ENCODE measurements at regions not wholly inside any gene's neighbourhood (a gene's known extent, or its start where the extent isn't known, plus 50 kb on each side); places are given as distances from the start of the nearest gene placed in this dataset.

DNA sequence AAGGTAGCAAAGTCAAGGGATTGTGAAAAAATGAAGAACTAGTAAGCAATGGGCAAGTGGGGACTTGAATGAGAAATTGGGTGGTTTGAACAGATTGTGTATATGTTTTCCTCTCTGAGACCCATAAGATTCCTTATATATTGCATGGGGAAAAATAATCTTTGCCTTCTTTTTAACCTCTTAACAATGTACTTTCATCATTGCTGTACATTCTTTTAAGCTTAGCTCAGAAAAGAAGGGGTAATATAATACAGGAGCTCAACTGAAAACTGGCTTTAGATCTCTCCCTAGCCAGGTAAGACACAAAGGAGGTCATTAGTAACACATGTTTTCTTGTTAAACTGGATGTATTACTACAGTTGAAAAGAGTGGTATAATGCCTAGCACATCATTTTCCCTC is 287.2 kb downstream of the RNF144B start:
- DNase-seq: no peak

DNA sequence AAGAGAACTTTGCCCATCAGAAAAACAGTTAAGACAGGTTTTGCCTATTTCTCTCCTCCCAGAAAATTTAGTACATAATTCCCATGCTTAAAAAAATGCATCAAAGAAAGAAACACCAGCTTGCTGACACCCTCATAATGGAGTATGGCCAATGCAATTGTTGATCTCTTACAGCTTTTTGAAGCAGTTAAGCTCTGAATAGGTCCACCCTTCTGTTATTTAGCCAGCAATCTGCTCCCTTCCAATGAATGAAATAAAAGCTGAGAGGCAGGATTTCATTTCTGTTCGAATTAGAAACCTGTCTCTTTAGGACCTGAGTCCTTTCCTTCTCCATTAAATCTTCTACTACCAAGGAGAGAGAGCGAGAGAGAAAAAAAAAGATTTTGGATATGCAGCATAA is 288.7 kb downstream of the RNF144B start:
- DNase-seq: no peak

DNA sequence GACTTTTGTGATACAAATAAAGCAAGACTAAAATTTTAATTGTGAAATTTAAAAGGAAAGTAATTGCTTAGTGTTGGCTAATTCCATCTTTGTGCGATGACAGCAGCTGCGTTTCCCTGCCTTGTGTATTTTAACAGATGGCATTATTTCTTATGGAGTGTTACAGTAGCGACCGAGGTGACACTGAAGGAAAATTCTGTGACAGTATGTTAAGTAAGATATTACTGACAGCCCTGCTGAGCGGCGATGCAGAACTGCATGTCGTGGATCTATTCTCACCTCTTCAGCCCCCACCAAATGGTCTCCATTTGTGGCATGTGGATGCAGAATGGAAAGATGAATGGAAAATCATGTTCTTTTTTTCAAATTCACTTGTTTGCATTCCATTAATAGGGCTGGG is 289.4 kb downstream of the RNF144B start:
- DNase-seq: no peak

DNA sequence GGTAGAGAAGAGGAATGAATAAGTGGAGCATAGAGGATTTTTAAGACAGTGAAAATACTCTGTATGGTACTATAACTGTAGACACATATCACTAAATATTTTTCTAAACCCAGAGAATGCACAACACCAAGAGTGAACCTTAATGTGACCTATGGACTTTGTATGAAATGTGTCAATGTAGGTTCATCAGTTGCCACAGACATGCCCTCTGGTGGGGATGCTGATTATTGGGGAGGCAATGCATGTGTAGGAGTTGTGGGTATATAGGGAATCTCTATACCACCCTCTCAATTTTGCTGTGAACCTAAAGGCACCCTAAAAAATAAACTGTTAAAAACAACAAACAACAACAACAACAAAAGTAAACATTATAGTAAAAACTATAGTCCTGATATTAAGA is 293.7 kb downstream of the RNF144B start:
- no peak for DNase-seq

DNA sequence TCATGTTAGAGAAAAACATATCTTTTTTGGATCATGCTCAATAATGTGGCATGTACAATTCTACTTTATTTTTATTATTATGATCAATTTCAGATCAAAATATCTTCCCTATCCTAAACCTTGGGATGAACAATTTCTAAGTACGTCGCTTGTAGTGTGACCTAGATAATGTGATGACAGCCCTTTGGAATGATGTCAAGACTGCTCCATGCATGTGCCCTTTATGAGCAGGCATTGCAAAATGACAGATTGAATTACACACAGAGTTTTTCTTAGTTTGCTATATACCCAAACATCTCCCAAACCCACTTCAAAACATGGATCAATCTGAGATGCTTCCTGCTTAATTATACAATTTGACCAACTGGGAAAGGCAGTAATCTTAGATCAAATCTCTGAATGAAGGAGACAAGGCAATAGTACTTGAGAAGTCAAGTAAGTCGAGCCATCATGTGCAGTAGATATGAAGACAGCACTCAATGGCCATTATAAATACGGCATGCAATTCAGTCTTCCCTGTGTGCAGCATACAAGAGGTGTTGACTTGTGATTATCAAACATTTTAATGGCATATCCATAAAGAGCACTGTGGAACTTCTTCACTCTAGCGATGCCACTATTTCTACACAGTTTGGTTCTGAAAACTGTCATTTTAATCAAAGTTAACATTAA is 294.8 kb downstream of the RNF144B start:
- DNase-seq: no peak

DNA sequence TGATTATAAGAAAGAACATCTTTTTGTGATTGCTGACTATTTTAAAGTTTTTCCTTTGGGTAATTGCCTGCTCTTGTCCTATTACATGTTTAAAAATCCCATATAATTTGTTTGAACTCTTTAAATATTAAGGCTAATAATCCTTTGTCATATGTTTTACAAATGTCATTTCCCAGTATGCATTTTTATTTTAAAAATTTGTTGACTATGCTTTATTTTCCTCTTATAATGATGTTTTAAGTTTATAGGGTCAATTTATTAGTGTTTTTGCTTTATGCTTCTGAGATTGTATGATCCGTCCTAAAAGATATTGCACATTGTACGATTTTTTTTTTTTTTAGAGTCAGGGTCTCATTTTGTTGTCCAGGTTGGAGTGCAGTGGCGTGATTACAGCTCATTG is 297.2 kb downstream of the RNF144B start:
- DNase-seq: no peak

DNA sequence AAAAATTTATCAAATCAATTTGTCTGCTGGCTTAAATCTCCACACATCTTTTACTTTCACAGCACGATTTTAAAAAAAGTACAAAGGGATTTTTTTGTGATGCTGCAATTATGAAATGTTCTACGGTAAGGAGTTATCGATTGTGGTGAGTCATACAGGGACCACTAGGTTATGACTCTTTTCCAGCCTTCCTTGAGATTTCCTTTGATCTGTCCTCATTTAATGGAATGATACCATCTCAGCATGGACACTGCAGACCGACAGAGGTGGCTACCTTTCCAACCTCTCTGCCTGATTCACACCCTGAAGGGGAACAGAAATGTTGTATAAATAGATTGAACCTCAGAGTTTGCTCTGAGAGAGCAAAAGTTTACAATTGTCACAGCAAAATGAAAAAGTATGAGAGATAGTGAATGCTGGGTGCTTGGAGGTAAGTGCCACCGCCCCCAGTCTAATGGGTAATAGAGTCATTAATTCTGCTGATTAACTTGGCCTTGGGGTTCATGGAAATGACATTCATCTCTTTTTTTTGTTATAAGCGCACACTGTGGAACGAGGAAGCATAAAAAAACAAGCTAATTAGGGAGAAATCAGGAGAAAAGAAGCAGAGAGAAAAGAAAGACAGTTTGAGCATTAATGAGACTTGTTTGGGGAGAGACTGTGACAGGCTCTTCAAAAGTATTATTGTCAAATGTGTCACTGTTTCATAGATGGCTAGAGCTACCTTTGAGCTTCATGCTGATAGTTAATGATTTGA is 306.0 kb downstream of the RNF144B start:
- DNase-seq: no peak

DNA sequence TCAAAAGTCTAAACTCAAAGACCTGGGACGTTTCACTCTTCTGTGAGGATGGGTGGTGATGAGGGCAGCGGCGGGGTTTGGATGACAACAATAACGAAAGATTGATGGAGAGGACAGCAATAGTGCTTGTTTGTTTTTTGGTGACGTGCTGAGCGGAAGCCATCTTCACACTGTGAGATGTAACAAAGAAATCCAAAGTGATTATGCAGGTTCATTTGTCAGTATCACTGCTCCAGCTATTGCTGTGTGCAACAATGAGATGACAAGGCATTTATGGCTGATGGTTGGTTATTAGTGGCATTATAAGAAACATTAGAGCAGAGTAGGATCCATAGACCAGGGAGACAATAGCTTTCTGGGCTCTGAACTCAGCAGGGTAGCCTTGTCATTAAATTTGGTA is 306.7 kb downstream of the RNF144B start:
- DNase-seq: no peak

DNA sequence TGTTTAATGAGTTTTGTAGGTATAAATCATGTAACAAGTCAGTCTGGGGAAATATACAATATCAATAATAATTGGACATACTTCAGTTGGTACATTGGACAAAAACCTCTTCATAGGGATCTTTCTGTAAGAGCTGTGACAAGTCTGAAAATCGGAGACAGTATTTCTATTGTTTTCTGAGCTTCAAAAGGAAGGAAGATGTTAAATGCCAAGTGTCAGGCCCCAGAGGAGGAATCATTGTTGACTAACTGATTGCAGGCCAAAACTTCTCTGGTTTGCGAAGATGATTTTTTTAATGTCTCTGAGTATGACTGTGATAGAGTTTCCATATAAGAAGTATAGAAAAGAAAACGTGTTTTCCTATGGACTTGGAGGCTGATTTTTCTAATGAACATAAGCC is 316.4 kb downstream of the RNF144B start:
- DNase-seq: no peak

DNA sequence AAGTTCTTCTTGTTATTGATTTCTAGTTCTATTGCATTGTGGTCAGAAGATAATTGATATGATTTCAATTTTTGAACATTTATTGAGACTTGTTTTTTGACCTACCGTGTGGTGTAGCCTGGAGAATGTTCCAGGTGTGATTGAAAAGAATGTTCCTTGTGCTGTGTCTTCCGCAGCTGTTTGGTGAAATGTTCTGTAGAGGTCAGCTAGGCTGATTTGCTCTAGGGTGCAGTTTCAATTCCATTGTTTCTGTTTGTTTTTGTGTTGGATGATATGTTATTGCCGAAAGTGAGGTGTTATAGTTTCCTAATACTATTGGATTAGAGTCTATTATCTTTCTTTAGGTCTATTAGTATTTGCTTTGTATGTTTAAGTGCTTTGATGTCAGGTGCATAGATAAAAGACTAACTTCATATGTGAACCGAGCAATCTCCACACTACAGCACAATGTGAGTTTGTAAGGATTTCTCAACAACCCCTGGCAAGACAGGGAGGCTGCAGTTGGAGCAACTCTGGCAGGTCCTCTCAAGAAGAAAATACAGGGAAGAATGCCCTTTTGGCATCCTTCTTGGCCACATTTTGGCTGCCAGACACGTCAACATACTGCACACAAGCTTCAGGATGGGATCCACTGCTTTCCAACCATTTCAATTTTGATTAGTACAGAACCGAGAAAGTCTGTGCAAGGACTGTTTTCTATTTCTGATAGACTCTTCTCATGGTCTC is 320.7 kb downstream of the RNF144B start:
- no peak for DNase-seq

DNA sequence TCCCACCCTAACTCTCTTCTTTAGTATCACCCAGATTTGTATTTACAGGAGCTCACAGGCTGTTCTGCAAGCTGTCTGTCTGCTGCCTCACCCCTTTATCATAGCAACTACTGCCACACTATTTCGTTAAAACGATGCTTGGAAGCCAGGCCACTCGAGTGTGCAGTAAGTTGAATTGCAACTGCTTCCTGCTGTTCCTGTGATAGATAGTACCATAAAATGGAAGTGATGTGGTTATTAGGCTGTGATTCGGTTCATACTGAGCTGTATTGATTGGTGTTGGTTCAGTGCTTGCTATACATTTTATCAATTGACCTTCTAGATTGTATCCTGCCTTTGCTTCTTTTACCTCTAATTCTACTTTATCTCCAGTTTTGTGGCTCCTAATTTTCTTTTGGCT is 325.4 kb downstream of the RNF144B start:
- DNase-seq: no peak

DNA sequence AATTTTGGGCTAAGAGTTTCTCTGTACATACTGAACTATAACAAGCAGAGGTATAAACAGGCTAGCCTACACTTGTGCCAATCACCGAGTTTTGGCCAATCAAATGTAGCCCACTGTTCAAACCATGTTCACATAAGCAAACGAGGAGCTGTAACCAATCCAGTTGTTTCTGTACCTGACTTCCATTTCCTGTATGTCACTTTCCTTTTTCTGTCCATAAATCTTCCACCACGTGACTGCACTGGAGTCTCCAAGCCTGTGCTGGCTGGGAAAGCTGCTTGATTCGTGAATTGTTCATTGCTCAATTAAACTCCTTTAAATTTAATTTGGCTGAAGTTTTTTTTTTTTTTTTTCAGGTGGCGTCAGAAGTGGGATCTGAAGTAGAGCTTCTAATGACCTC is 332.9 kb downstream of the RNF144B start:
- no peak for DNase-seq

DNA sequence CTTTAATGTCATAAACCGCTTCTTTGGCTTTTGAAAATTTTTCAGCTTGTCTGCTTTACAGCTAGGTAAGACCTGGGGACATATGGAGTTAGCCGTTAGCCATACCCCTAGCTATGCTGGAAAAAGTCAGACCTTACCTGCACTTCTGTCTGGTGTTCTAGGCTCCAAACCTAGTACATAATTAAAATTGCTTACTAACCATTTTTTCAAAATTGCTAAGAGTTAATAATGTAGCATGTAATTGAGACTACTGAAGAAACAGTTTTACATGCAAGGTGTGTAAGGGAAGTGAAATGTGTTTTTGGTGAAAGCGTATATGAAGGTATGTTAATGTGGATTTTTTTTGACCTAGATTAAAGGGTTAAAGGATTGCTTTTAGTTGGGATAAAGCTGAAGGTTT is 336.9 kb downstream of the RNF144B start:
- no peak for DNase-seq

DNA sequence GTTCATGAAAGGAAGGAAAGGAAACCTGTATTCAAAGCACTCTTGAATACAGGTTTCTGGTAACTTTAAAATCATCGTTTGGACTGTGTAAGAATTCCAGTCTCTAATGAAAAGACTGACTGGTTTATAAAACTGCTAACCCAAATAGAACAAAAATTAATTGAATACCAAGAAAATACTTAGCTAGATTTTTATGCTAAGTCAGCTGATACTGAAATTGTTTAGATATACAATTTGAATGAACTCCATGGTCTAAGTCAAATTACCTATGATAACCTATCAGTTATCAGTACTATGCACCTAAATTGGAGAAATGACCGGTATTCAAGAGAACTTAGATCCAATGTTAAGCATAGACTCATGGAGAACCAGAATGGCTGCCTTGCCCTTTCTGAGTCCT is 338.3 kb downstream of the RNF144B start:
- DNase-seq: no peak

DNA sequence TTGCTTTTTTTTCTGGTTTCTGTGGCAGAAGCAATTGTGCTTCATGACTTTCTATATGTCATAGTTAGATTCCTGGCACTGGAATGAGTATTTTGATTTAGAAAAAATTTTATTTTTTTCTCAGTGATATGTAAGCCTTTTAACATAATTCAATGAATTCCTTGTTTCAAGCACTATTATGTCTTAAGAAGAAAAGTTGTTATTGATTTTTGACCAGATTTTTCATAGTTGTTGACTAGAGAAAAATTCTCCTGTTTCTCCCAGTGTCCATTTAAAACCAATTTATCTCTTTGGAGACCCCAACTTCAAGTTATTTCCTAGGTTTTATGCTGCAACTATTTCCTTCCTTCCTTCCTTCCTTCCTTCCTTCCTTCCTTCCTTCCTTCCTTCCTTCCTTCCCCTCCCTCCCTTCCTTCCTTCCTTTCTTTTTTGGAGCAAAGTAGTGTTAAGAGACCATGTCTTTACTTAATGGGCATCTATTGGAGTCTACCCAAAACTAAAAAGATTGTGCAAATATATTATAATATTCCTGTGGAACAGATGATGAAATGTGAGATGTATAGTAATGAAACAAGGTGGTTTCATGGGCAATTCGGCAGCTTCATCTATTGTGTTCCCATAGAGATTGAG is 346.9 kb downstream of the RNF144B start:
- DNase-seq: no peak

DNA sequence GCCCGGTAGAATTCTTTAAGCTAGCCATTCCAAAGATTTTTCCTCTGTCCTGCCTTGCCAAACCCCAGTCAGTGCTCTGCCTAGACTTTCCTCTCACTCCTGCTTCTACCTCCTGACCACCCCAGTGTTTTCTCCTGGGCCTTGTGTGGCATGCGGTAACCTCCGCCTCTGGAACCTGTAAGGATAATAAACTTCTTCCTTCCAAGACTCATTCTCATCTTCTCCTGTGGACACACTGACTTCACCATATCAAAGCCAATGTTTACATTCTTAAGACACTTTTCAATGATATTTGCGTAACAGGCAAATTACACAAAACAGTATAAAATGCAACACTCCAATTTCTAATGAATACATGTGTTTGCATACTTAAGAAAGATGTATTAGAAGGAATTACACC is 354.6 kb downstream of the RNF144B start:
- DNase-seq: no peak

DNA sequence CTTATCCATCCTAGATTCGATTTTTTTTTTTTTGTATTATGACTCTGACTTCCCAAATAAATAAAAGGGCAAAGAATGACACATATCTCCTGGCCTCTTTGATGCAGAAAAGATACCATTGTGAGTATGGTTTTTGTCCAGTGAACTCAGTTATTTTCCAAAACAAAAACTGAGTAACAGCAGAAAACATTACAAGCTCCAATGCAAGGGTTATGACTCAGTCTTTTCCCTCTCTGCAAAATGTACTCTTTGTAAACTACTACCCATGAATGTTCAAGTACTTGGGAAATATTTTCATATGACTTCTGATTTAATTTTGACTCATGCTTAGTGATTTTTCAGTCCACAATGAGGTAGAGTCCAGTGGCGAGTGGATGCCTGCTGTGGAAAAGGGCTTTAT is 355.3 kb downstream of the RNF144B start:
- DNase-seq: no peak

DNA sequence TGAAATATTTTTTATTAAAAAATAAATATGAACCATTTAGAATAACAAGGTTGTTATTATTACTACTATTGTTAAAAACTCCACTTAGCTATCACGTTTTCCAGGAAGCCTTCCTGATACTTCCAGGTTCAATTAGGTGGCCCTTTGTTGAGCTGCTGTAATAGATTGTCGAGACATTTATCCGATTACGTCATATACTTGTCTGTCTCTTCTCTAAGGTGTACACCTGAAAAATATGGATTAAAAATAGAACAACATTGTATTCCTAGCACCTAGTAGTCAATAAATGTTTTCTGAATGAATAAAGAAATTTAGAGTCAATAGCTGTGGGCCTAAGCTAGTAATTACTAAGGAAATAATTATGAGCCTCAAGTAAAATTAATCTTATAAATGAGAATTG is 359.6 kb downstream of the RNF144B start:
- DNase-seq: no peak

DNA sequence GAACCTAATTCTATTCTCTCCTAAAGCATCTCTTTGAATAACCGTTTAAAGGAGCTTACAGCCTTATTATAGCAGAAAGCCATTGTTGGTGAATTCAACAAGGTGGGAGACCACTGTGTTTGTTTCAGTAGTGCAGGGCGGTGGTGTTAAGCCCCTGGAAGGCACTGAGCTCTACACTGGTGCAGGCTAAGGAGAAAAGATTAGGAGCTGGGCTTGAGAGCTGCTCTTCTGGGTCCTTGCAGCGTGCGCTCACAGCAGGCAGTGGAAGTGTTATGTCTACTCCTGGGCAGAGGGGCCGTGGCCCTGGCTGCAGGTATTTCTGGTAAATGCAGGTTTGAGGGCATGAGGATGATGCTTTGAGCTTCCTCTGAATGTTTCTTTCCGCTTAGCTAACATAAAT is 361.2 kb downstream of the RNF144B start:
- DNase-seq: no peak

DNA sequence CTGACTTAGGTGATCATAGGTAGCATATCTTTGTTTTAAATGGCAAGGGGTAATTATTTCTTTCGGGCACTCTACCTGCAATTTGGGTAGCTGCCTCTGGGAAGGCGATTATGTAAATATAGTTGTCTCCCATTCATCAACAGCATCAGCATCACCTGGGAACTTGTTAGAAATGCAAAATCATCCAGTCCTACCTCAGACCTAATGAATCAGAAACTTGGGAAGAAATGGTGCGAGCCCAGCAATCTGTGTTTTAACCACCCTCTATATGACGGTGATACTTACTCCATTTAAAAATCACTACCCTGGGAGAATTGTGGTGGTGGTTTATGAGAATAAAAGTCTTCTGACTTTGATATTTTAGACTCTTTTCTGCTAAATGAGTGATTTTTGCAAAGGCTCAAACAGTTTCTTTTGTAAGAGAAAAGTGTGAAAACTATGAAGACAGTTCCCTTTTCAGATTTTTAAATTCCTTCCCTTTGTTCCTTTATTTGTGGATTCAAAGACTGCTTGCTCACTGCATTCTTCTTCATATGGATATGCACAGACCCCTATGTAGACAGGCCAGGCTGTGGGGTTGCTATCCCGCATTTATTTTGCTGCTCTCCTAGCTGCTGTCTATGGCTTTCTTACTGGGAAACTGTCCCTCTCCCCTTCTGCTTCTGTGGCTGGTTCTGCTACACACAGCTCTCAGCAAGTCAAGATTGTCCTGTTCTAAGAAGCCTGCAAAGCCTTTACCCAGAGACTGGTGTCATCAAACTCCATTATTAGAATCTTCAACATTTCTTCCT is 365.3 kb downstream of the RNF144B start:
- DNase-seq: no peak

DNA sequence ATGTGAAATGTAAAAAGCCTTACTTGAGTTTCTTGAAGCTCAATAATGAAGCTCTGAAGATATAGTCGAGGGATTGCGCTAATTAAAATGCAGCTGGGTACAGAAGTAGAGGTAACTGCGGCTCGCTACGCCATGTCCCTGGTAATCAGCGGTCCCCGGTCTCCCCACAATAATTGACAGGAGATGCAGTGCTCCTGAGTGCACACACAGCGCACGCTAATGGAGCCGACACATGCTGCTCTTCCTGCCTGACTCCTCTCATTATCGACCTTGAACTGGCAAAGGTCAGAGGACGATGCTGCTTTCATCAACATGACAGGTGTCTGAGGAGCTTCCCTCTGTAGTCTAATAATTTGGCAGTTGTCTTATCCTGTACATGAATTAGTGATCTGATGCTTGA is 365.9 kb downstream of the RNF144B start:
- DNase-seq: no peak

DNA sequence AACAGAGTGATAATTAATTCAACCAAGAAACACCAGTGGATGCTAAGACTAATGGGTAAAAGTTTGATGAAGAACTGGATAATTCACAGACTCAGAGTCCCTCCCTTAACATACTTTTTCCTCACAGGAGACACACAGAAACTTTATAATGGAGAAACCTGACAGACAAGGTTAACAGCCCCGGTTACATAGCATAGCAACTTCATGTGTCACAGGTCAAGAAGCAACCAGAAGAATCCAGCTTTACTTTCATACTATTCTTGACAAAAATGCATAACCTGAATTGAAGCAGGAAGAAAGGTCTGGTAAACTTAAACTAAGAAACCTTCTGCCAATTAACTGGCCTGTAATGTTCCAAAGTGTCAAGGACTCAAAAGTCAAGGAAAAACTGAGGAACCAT is 375.9 kb downstream of the RNF144B start:
- no peak for DNase-seq

DNA sequence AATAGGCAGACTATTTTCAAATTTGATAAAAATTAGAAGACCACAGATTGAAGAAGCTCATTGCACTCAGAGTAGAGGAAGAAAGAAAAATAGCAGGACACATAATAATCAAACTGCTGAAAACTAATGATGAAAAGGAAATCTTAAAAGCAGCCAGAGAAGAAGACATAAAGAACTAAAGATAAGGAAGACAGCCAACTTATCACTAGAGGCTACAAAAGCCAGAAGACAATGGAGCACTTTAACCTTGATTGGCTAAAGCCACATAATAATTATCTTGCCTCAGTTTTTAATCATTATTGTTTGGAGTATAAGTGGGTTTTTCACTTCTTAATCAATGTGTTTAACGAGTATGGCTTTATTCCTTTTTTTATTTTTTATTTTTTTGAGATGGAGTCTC is 397.6 kb downstream of the RNF144B start:
- DNase-seq: no peak
